ENCODE measurements at regions not wholly inside any gene's neighbourhood (a gene's known extent, or its start where the extent isn't known, plus 50 kb on each side); places are given as distances from the start of the nearest gene placed in this dataset.

- TF ChIP-seq CTCF (IDR thresholded peaks at IDR 0.05) = no peak
- ChIA-PET CTCF (no interaction called here), POLR2A (no interaction called here)
- peaks cover 9% of the 10 kb centered on the region for H3K9me3 Mint-ChIP-seq
- no peak for ATAC-seq (ENCODE audit: low read depth)
- H3K36me3 Mint-ChIP-seq (ENCODE audit: low read depth) = no peaks in the 10 kb centered on the region
- no peaks in the 10 kb centered on the region for H3K4me1 Mint-ChIP-seq
- intact Hi-C loops (cut with micrococcal nuclease) = no loop called here
- H3K27ac Mint-ChIP-seq = no peak overlapping the region
- no peak overlapping the region for H3K4me3 Mint-ChIP-seq
- DNase-seq = no peak
- H3K27me3 Mint-ChIP-seq = no peaks in the 10 kb centered on the region
Observed at GRCh38 chr4:130524057-130524456, 1428.1 kb downstream of the C4orf33 start.

- ATAC-seq (ENCODE audit: low read depth) = no peak
- H3K9me3 Mint-ChIP-seq = peaks cover 6% of the 10 kb centered on the region
- ChIA-PET CTCF (no interaction called here), POLR2A (no interaction called here)
- intact Hi-C loops (cut with micrococcal nuclease) = no loop called here
- H3K36me3 Mint-ChIP-seq (ENCODE audit: low read depth) = no peaks in the 10 kb centered on the region
- no peak for TF ChIP-seq CTCF (IDR thresholded peaks at IDR 0.05)
- no peak for DNase-seq
- no peaks in the 10 kb centered on the region for H3K4me1 Mint-ChIP-seq
- no peak overlapping the region for H3K27ac Mint-ChIP-seq
- no peak overlapping the region for H3K4me3 Mint-ChIP-seq
- no peaks in the 10 kb centered on the region for H3K27me3 Mint-ChIP-seq
Observed at GRCh38 chr4:130530505-130530904, 1434.6 kb downstream of the C4orf33 start.

GRCh38 chr4:130534651-130535050 is 1438.7 kb downstream of the C4orf33 start:
- DNase-seq (no peak), ATAC-seq (ENCODE audit: low read depth) (no peak)
- CTCF ChIA-PET = no interaction called here
- intact Hi-C loops (cut with micrococcal nuclease) = no loop called here
- no peaks in the 10 kb centered on the region for H3K27me3 Mint-ChIP-seq
- H3K36me3 Mint-ChIP-seq (ENCODE audit: low read depth) = no peaks in the 10 kb centered on the region
- POLR2A ChIA-PET = no interaction called here
- H3K9me3 Mint-ChIP-seq = peaks cover 4% of the 10 kb centered on the region
- no peak overlapping the region for H3K4me3 Mint-ChIP-seq
- H3K27ac Mint-ChIP-seq = no peak overlapping the region
- no peaks in the 10 kb centered on the region for H3K4me1 Mint-ChIP-seq
- no peak for TF ChIP-seq CTCF (IDR thresholded peaks at IDR 0.05)

GRCh38 chr4:130542953-130543352 is 1447.0 kb downstream of the C4orf33 start:
- H3K9me3 Mint-ChIP-seq = peaks cover 2% of the 10 kb centered on the region
- H3K27me3 Mint-ChIP-seq = no peaks in the 10 kb centered on the region
- no peaks in the 10 kb centered on the region for H3K4me1 Mint-ChIP-seq
- CTCF ChIA-PET = no interaction called here
- POLR2A ChIA-PET = no interaction called here
- TF ChIP-seq CTCF (IDR thresholded peaks at IDR 0.05) = no peak
- H3K27ac Mint-ChIP-seq = no peak overlapping the region
- ATAC-seq (ENCODE audit: low read depth) = no peak
- DNase-seq = no peak
- H3K4me3 Mint-ChIP-seq = no peak overlapping the region
- H3K36me3 Mint-ChIP-seq (ENCODE audit: low read depth) = no peaks in the 10 kb centered on the region
- intact Hi-C loops (cut with micrococcal nuclease) = no loop called here

- no peaks in the 10 kb centered on the region for H3K4me1 Mint-ChIP-seq
- ChIA-PET CTCF (no interaction called here), POLR2A (no interaction called here)
- DNase-seq (no peak), ATAC-seq (ENCODE audit: low read depth) (no peak)
- no peak for TF ChIP-seq CTCF (IDR thresholded peaks at IDR 0.05)
- intact Hi-C loops (cut with micrococcal nuclease) = no loop called here
- peaks cover 2% of the 10 kb centered on the region for H3K9me3 Mint-ChIP-seq
- H3K4me3 Mint-ChIP-seq = no peak overlapping the region
- H3K27me3 Mint-ChIP-seq = no peaks in the 10 kb centered on the region
- no peak overlapping the region for H3K27ac Mint-ChIP-seq
- H3K36me3 Mint-ChIP-seq (ENCODE audit: low read depth) = no peaks in the 10 kb centered on the region
Observed at GRCh38 chr4:130545171-130545570, 1449.2 kb downstream of the C4orf33 start.

All from activated B cell treated with CpG ODN at 0.5 μM for 24 hours (primary cell).